ENCODE measurements at regions not wholly inside any gene's neighbourhood (a gene's known extent, or its start where the extent isn't known, plus 50 kb on each side); places are given as distances from the start of the nearest gene placed in this dataset.
A peak's percentile ranks its signal among the peaks of the same experiment; 100 is the strongest.

DNA sequence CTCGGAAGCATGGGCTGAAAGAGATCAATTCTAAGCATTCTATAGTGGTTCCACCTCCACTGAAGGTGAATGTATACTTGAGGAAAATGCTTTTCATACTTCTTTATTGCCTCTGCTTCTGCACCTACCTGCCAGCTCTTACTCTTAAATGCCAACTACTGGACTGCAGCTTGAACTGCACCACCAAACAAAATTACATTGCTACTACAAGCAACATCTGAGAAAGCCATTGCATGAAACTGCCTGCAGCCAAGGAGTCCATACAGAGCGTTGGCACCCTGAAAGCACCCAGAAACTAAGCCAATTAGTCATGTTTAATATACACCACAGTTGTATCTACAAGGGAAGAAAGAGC is 440.9 kb downstream of the BTBD3 start:
- no peak for DNase-seq (ENCODE audit: low read depth)

DNA sequence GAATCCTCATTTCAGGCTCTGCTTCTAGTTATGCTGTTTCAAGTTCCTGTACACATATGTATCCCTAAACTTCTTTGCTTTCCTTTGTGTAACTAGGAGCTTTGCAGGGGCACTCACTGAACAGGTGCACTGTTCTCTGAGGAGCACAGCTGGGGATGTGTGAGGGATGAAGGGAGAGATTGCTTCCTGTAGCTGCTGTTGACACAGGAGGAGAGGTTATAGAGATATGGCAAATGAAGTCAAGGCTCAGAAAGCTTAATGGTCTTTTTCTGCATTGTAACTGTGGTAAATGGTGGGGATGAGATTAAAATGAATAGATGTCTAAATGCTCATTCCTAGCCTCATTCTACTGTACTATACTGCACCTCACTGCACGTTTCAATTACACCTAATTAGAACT is 454.3 kb downstream of the BTBD3 start:
- DNase-seq (ENCODE audit: low read depth), result no peak

DNA sequence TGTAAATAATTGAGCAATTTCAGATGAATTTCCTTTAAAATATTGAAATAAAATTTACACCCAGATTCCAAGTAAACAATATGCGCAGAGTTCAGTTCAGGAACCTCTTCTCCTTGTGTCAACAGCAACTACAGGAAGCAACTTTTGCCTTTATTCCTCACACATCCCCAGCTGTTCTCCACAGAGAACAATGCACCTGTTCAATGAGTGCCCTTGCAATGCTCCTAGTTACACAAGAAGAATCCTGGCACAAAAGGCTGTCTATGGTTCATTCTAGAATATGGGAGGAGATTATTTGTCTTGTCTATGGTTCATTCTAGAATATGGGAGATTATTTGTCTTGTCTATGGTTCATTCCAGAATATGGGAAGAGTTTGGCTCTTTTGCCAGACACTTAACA is 454.9 kb downstream of the BTBD3 start:
- no peak for DNase-seq (ENCODE audit: low read depth)

DNA sequence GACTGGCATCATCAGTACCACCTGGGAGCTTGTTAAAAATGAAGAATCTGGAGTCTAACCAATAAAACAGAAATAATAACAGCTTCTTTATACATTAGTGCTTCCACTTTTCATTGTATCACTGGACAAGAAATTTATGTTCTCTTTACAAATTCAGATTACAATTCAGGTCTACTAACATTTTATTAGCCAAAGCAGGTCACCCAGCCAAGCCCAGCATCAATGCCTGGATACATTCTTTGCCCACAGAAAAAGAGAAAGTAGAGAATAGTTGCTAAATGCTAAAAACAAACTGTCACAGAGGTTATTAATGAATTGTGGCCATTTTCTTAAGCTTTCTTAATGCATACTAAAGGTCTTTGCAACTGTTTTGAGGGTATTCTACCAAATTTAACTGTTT is 458.3 kb downstream of the BTBD3 start:
- no peak for DNase-seq (ENCODE audit: low read depth)

DNA sequence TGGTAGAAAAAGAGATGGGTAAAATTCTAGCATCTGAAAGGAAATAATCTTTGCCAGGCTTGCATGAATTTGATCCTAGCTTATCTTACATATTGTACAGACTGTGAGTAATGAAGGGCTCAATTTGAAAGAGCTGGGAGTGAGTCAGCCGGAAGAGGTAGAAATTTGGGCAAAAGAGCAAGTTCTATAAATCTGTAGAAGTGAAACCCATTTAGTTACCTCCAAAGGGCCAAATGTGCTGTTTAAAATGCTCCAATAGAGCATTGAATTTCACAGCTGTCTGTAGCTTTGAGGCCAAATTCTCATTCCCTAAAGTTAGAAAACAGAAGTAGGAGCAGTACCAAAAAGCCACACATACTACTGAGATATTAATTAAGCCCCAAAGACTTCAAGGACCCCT is 466.1 kb downstream of the BTBD3 start:
- DNase-seq (ENCODE audit: low read depth), result peak; percentile 38

DNA sequence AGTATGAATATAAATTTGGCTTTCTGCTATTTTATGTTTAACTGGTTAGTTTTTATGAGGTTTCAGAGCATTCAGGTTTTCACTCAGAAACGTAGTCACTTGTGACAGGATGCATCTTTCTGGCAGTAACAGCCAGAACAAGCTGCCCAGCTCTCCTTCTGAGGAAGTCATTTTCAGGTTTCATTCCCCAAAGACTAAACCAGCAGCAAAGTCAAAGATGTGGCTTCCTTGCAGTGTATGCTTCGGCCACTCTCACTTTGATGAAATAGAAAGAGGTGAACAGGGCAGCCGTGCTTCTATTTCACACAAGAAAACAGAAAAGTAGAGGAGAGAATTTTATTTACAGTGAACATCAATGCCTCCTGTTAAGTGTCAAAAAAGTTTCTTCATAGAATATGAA is 469.1 kb downstream of the BTBD3 start:
- DNase-seq (ENCODE audit: low read depth), result no peak

DNA sequence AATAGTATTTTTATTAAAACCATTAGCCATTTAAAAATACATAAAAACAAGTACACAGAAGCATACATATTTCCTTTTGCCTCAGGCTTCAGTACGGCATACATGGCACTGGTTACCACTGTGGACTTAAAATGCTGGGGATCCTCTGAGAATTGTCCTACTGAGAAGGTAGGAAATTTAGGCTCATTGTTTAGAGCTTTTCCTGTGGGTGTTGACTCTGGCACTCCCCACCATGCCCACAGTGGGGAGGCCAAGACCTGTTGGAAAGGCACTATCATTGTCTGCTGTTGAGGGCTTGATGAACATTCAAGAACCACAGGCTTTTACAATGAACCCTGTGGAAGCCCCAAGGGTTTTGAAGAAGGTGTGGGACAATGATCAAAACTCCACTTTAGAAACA is 473.4 kb downstream of the BTBD3 start:
- no peak for DNase-seq (ENCODE audit: low read depth)

DNA sequence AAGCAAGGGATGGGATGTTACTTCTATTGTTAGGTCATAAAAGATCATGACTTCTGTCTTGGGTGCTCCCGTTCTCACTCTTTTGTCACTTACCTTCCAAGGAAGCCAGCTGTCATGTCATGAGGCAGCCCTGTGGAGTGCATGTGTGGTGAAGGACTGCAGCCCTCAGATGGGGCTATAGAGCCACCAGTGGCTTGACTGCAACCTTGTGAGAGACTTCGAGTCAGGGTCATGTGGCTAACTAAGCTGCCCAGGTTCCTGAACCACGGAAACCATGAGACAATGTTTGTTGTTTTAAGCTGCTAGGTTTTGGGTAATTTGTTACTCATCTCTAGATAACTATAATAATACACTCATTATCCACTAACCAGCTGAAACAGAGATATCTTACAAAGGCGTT is 477.1 kb downstream of the BTBD3 start:
- peak; percentile 46 for DNase-seq (ENCODE audit: low read depth)

DNA sequence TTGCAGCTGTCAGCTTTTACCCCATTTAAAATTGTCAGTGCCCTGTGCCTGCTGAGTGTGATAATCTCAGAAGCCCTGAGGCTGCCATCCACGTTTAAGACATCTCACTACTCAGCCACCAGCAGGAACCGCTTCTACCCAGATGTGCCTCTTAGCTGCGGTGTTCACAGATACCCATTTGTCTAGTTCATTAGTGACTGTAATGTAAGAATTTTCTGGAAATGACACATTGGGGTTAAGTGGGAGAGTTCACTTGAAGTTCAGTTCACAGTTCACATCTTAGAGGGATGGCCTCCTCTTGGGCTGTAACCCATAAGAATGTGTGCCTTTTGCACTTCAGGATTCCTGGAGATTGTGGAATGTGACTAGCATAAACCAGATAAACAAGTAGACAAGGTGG is 477.7 kb downstream of the BTBD3 start:
- peak; percentile 76 for DNase-seq (ENCODE audit: low read depth)

DNA sequence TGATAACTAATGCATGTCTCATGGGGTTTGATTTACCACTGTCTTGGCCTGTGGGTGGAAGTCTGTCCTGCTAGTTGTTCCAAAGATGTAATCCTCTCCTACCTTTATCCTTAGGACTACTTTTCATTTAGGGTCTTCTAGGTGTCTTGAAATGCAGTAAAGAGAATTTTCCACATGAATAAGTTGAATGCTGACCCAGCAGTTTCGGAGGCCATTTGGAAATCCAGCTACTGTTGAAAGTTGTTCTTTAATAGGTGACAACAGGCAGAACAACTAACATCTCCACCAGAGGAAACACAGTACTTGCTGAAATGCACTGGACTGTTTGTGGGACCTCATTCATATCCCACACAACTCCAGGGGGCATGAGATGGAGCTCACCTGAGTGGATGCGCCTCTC is 478.1 kb downstream of the BTBD3 start:
- no peak for DNase-seq (ENCODE audit: low read depth)

DNA sequence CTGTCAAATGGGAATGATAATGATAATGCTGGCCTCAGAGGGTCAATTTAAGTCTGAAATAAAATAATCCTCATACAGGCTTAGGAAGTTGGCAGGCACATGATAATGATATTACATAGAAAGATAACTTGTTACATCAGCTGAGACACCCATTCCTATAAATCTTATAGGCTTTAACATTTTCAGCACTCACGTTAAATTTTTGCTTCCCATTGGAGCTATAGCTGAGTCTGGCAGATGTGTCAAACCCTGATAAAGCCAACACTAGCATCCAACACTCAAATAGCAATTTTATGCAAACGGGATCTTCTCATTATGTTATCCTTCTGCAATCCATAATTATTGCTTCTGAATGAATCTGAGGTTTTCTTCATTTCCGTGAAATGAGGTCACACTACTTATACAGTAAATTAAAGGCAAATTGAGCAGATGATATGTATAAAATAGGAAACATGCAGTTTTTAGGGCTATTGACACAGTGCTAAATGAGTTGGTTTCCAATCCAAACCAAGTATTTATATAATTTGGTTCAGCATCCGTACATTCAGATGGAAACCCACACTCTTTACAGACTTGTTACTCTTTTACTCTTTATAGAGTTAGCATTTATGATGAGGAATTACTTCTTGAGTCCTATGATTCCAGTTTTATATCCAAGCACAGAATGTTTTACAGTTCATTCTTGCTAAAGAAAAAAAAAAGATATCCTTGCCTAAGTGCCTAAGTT is 481.6 kb downstream of the BTBD3 start:
- no peak for DNase-seq (ENCODE audit: low read depth)

DNA sequence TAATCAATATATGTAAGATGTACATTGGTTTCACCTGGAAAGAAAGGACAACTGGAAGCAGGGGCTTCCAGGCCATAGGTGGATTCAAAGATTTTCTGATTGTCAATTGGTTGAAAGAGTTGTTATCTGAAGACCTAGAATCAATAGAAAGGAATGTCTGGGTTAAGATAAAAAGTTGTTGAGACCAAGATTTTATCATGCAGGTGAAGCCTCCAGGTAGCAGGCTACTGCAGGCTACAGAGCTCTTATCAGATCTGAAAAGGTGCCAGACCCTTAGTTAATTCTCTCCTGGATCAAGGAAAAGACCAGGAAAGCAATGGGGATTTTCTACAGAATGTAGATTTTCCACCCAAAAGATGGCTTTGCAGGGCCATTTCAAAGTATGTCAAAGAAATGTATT is 487.2 kb downstream of the BTBD3 start:
- DNase-seq (ENCODE audit: low read depth), result no peak

DNA sequence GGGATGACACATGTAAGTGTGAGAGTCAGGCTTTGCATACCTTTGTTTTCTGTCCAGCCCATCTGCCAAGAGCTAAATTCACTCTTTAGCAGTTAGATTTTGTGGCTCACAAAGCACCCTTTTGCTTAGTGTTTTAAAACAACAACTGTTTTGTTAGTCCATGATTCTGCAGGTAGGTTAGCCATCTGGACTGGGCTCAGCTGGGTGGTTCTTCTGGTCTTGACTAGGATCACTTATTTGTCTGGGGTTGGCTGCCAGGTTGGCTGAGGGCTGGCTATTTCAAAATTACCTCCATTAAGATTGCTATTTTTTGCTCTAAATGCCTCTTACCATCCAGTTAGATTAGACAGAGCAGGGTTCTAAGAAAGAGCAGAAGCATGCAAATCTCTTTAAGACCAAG is 489.3 kb downstream of the BTBD3 start:
- DNase-seq (ENCODE audit: low read depth), result no peak

DNA sequence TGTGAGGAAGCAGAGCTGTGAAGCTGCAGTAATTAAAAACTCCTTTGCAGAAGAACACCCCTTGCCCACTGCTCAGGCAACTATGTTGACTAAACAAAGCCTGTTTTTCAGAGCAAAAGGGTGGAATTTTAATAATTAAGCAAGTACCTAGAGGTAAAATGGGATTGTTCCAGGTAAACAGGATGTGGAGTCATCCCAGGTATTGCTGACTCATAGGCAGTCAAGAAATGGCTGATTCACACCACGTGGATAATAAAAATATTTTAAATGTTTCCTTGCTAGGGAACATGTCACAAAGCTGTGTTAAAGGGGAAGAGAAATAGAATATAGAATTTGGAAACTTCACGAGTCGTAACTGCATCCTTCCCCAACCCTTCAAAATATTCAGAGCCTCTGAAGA is 491.8 kb downstream of the BTBD3 start:
- DNase-seq (ENCODE audit: low read depth), result no peak

DNA sequence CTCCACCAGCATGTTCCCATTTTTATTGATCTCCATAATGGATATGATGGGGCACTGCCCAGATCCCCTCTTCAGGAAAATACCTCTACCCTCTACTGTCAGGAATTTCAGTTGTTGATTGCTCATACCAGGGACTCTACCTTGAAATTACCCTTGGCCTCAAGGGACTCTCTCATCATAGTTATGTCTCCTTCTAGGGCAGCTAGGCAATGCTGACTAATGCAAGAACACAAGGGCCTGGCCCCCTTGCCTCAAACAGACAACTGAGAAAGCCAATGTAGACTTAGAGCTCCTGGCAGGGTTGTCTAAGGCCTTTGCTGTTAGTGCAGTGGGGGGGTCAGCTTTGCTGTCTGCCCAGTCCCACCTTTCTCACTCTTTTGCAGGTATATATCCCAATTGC is 493.1 kb downstream of the BTBD3 start:
- DNase-seq (ENCODE audit: low read depth), result no peak

DNA sequence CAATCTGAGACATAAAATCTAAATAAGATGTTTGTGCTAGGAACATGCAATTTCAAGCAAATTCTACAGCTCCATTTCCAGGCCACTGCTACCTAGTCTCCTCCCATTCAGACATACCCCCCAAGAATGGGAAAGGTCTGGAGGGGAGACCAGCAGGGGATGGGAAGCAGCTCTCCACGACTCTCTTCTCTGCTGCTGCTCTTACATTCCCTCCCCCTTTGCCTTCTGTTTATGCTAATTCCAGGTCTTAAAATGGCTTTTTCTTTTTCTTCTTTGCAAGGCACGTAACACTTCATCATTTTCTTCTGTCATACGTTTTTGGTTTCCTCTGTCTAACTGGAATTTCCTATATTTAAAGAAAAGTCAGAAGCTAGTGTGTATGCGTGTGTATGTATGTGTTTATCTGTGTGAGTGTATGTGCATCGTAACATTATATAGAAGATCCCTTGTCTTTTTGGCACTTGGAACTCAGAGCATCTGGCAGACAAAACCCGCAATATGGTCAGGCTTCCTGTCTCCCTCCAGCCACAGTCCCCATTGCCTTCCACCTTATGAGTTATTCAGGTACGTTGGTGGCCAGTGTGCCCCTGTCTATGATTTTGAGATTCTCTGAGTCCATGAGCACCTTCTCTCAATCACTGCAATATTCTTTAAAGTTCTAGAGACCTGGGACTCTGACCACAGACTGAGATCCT is 493.7 kb downstream of the BTBD3 start:
- no peak for DNase-seq (ENCODE audit: low read depth)

DNA sequence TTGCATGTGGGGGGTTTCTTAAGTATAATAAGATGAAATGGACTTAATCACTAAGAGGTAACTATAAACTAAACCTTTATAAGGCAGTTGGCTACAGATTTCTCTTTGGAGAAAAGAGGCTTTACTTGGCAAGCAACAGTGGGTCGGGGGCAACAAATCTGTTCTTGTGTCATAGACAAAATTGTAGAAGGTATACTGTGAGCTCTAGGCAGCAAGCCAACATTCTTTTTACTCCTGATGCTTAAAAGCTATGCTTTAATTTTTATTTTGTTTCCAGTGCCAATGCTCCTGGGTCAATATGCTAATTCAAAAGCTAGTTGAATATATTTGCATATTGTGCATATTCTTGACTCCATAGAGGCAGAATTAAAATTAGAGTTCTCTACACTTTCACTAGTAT is 495.4 kb downstream of the BTBD3 start:
- no peak for DNase-seq (ENCODE audit: low read depth)

DNA sequence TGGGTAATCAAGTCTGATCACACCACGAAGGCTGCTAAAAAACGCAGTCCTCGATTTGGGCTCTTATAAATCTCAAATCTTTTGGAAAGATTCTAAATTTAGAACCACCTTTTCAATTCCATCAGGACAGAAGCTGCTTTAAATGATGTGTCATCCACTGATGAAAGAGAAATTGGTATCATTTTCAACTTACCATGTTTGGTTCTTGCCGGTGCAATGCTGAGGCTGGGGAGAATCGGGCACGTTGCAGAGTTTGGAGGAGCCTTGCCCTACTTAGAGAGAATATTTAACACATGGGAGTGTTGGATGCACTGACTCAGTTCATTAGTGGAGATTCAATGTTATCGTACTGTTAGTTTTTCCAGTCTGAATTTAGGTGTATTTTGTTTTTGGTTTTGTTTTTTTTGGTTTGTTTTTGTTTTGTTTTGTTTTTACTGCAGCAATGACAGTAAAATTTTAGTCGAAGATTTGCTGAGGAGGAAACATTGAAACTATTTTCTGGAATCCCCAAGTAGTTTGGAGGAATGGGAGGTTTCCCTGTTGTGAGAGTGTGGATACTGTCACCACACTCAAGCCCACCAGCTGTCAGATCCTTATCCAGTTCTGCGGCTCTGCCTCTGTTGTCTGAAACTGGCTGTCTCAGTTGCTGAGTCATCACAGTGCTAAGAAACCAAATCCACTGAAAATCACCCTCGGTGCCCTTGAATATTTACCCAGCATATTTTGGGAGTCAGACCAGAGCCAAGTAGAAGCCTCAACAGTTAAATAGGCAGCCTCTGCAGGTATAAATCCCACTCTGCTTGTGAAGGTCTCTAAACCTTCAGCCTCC is 497.0 kb downstream of the BTBD3 start:
- DNase-seq (ENCODE audit: low read depth), result peak; percentile 43

DNA sequence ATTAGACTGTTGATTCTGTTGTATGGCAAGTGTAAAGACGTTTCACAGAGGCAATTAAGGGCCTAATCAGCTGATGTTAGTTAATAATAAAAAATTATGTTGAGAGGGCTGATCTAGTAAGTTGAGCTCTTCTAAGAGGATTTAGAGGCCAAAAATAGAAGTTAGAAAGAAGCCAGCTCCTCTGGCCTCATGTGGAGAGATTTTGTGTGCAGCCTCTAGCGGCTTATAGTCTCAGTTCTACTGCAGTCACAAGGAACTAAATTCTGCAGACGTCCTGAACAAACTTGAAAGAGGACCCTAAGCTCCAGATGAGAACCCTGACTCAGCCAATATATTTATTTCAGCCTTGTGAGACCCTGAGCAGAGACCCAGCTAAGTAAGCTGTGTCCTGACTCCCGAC is 498.6 kb downstream of the BTBD3 start:
- no peak for DNase-seq (ENCODE audit: low read depth)

DNA sequence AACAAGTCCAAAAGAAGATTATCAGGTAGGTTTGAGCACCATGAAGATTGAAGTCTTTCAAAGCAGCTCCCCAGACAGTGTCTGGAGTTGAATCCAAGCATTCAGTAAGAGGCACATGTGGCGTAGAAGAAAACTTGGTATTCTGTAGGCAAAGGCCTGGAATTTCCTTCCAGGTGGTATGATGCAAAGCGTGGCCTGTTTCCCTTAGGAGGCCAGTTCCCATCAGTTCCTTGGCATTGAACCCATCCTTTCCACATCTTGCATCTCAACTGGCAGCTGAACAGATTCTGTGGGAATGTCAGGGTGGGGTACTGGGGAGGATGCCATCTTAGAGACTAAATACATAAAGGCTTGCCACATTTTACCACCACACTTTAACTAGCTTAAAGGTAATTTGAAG is 516.0 kb downstream of the BTBD3 start:
- DNase-seq (ENCODE audit: low read depth), result no peak

DNA sequence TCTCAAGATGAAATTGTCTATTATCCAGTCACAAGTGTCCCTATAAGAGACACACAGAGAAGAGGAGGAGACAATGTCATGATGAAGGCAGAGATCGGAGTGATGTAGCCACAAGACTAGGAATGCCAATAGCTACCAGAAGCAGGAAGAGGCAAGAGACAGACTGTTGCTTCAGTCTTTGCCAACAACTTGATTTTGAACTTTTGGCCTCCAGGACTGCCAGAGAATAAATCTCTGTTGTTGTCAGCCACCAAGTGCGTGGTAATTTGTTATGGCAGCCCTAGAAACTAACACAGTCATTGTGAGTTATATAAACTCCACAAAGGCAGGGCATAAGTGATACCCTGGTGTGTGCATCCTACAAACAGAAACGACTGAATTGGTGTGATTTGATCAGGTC is 517.0 kb downstream of the BTBD3 start:
- peak; percentile 71 for DNase-seq (ENCODE audit: low read depth)

DNA sequence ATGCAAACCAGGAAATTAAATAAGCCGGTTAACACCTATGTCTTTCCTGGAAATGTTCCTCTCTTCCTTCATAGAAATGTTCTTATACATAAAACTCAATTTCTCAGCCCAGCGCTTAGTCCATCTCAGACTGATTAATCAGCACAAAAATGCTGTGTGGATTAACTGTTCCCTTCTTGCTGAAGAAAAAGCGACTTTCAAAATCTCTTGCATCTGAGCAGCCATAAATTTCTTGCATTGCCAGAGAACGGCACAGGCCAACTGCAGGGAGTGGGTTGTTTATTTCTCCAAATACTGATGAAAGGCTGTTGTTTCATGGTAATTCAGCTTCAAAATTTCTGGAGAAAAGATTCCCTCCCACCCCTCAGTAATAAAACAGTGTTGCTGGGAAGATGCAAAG is 517.6 kb downstream of the BTBD3 start:
- peak; percentile 88 for DNase-seq (ENCODE audit: low read depth)

DNA sequence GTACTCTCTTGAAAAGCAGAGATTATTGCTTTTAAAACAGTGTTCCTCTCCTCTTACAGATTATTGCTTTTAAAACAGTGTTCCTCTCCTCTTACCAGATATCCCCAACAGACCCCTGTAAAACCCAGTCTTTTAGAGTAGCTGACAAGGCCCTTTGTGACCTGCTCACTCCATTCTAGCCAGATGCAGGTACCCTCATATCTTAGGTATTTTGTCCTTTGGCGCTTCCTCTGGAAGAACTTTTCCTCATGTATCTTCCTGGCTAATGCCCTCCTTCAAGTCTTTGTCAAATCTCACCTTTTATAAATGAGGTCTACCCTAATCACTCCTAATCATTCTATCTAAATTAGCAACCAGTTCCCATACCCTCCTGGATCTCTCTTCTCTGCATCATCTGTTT is 536.0 kb downstream of the BTBD3 start:
- no peak for DNase-seq (ENCODE audit: low read depth)

Data from amniotic epithelial cell (primary cell).